ENCODE measurements at regions not wholly inside any gene's neighbourhood (a gene's known extent, or its start where the extent isn't known, plus 50 kb on each side); places are given as distances from the start of the nearest gene placed in this dataset.

GRCh38 chr18:56224669-56225561, 413.5 kb downstream of the TXNL1 start:
- ATAC-seq = no peak
- no peak for TF ChIP-seq ZFP30 (CRISPR knock-in tag; IDR thresholded peaks at IDR 0.05)
- TF ChIP-seq CSRNP3 (CRISPR knock-in tag; IDR thresholded peaks at IDR 0.05) = no peak
- no peak for TF ChIP-seq BACH2 (CRISPR knock-in tag; IDR thresholded peaks at IDR 0.05; ENCODE audit: borderline replicate concordance)

- TF ChIP-seq RARB (CRISPR knock-in tag; IDR thresholded peaks at IDR 0.05) = no peak
- TF ChIP-seq BACH2 (CRISPR knock-in tag; IDR thresholded peaks at IDR 0.05; ENCODE audit: borderline replicate concordance) = no peak
- TF ChIP-seq ZC3H10 (CRISPR knock-in tag; IDR thresholded peaks at IDR 0.05) = no peak
- TF ChIP-seq ZNF70 (CRISPR knock-in tag; IDR thresholded peaks at IDR 0.05) = no peak
- TF ChIP-seq ZNF565 (CRISPR knock-in tag; conservative IDR thresholded peaks at IDR 0.05; ENCODE audit: low read depth) = no peak
- TF ChIP-seq SNAI2 (CRISPR knock-in tag; IDR thresholded peaks at IDR 0.05) = no peak
- no peak for TF ChIP-seq ZFP3 (CRISPR knock-in tag; IDR thresholded peaks at IDR 0.05)
- TF ChIP-seq ARNTL (CRISPR knock-in tag; IDR thresholded peaks at IDR 0.05; ENCODE audit: borderline replicate concordance, low read depth) = no peak
- no peak for ATAC-seq
Measured at GRCh38 chr18:56221195-56222065, 417.0 kb downstream of the TXNL1 start.

- TF ChIP-seq TCF4 (CRISPR knock-in tag; IDR thresholded peaks at IDR 0.05; ENCODE audit: borderline replicate concordance) (no peak), SNAI2 (CRISPR knock-in tag; IDR thresholded peaks at IDR 0.05) (no peak), CSDC2 (CRISPR knock-in tag; IDR thresholded peaks at IDR 0.05) (no peak), ZC3H10 (CRISPR knock-in tag; IDR thresholded peaks at IDR 0.05) (no peak), ARNTL (CRISPR knock-in tag; IDR thresholded peaks at IDR 0.05; ENCODE audit: borderline replicate concordance, low read depth) (no peak), ZNF70 (CRISPR knock-in tag; IDR thresholded peaks at IDR 0.05) (no peak), BACH2 (CRISPR knock-in tag; IDR thresholded peaks at IDR 0.05; ENCODE audit: borderline replicate concordance) (no peak), ESRRG (CRISPR knock-in tag; IDR thresholded peaks at IDR 0.05) (no peak), ZNF8 (CRISPR knock-in tag; IDR thresholded peaks at IDR 0.05) (no peak), PPARA (CRISPR knock-in tag; IDR thresholded peaks at IDR 0.05; ENCODE audit: borderline replicate concordance) (no peak), RARB (CRISPR knock-in tag; IDR thresholded peaks at IDR 0.05) (no peak), OSR1 (CRISPR knock-in tag; IDR thresholded peaks at IDR 0.05) (no peak), ZFP3 (CRISPR knock-in tag; IDR thresholded peaks at IDR 0.05) (no peak), PATZ1 (CRISPR knock-in tag; IDR thresholded peaks at IDR 0.05; ENCODE audit: borderline replicate concordance) (no peak), CREB5 (CRISPR knock-in tag; IDR thresholded peaks at IDR 0.05; ENCODE audit: low read depth) (no peak), GLIS3 (CRISPR knock-in tag; IDR thresholded peaks at IDR 0.05) (no peak), TSHZ2 (CRISPR knock-in tag; IDR thresholded peaks at IDR 0.05) (no peak)
- no peak for ATAC-seq
Measured at GRCh38 chr18:56217406-56217805, 421.0 kb downstream of the TXNL1 start.

Data from SK-N-SH treated with all-trans-retinoic acid at 6 μM for 48 hours (cell line).